ENCODE measurements at regions not wholly inside any gene's neighbourhood (a gene's known extent, or its start where the extent isn't known, plus 50 kb on each side); places are given as distances from the start of the nearest gene placed in this dataset.
"Not testable (repeated sequence)": the region's sequence is repeated elsewhere in the genome, so short reads cannot be mapped to it uniquely, and the experiment has no call there.

- H3K36me3 Mint-ChIP-seq (ENCODE audit: unreplicated experiment); H3K4me3 Mint-ChIP-seq (ENCODE audit: unreplicated experiment); H3K27me3 Mint-ChIP-seq (ENCODE audit: unreplicated experiment); H3K27ac Mint-ChIP-seq (ENCODE audit: unreplicated experiment); DNase-seq; H3K4me1 Mint-ChIP-seq (ENCODE audit: low read depth, unreplicated experiment); H3K9me3 Mint-ChIP-seq (ENCODE audit: unreplicated experiment): not testable (repeated sequence)
Measured at GRCh38 chr2:111482987-111483679, 362.4 kb downstream of the BCL2L11 start.

GRCh38 chr2:111484097-111484496, 363.4 kb downstream of the BCL2L11 start:
- DNase-seq; H3K27ac Mint-ChIP-seq (ENCODE audit: unreplicated experiment); H3K36me3 Mint-ChIP-seq (ENCODE audit: unreplicated experiment); H3K9me3 Mint-ChIP-seq (ENCODE audit: unreplicated experiment); H3K4me3 Mint-ChIP-seq (ENCODE audit: unreplicated experiment); H3K4me1 Mint-ChIP-seq (ENCODE audit: low read depth, unreplicated experiment); H3K27me3 Mint-ChIP-seq (ENCODE audit: unreplicated experiment): not testable (repeated sequence)

GRCh38 chr2:111485895-111486294, 365.2 kb downstream of the BCL2L11 start:
- not testable (repeated sequence) for H3K9me3 Mint-ChIP-seq (ENCODE audit: unreplicated experiment); DNase-seq; H3K27ac Mint-ChIP-seq (ENCODE audit: unreplicated experiment); H3K36me3 Mint-ChIP-seq (ENCODE audit: unreplicated experiment); H3K4me1 Mint-ChIP-seq (ENCODE audit: low read depth, unreplicated experiment); H3K4me3 Mint-ChIP-seq (ENCODE audit: unreplicated experiment); H3K27me3 Mint-ChIP-seq (ENCODE audit: unreplicated experiment)

GRCh38 chr2:111488451-111488850, 367.7 kb downstream of the BCL2L11 start:
- DNase-seq; H3K27ac Mint-ChIP-seq (ENCODE audit: unreplicated experiment); H3K27me3 Mint-ChIP-seq (ENCODE audit: unreplicated experiment); H3K36me3 Mint-ChIP-seq (ENCODE audit: unreplicated experiment); H3K4me3 Mint-ChIP-seq (ENCODE audit: unreplicated experiment); H3K9me3 Mint-ChIP-seq (ENCODE audit: unreplicated experiment); H3K4me1 Mint-ChIP-seq (ENCODE audit: low read depth, unreplicated experiment): not testable (repeated sequence)

- H3K27ac Mint-ChIP-seq (ENCODE audit: unreplicated experiment); H3K27me3 Mint-ChIP-seq (ENCODE audit: unreplicated experiment); DNase-seq; H3K4me1 Mint-ChIP-seq (ENCODE audit: low read depth, unreplicated experiment); H3K4me3 Mint-ChIP-seq (ENCODE audit: unreplicated experiment); H3K9me3 Mint-ChIP-seq (ENCODE audit: unreplicated experiment); H3K36me3 Mint-ChIP-seq (ENCODE audit: unreplicated experiment): not testable (repeated sequence)
Measured at GRCh38 chr2:111489460-111489859, 368.7 kb downstream of the BCL2L11 start.

GRCh38 chr2:111491181-111491580, 370.5 kb downstream of the BCL2L11 start:
- not testable (repeated sequence) for H3K4me3 Mint-ChIP-seq (ENCODE audit: unreplicated experiment); DNase-seq; H3K36me3 Mint-ChIP-seq (ENCODE audit: unreplicated experiment)

GRCh38 chr2:111491614-111492013, 370.9 kb downstream of the BCL2L11 start:
- not testable (repeated sequence) for H3K27ac Mint-ChIP-seq (ENCODE audit: unreplicated experiment); H3K36me3 Mint-ChIP-seq (ENCODE audit: unreplicated experiment); H3K4me3 Mint-ChIP-seq (ENCODE audit: unreplicated experiment); DNase-seq; H3K4me1 Mint-ChIP-seq (ENCODE audit: low read depth, unreplicated experiment); H3K27me3 Mint-ChIP-seq (ENCODE audit: unreplicated experiment); H3K9me3 Mint-ChIP-seq (ENCODE audit: unreplicated experiment)

More at GRCh38 chr2:111491181-111491580, 370.5 kb downstream of the BCL2L11 start:
- not testable (repeated sequence) for H3K9me3 Mint-ChIP-seq (ENCODE audit: unreplicated experiment); H3K4me1 Mint-ChIP-seq (ENCODE audit: low read depth, unreplicated experiment); H3K27me3 Mint-ChIP-seq (ENCODE audit: unreplicated experiment); H3K27ac Mint-ChIP-seq (ENCODE audit: unreplicated experiment)

- H3K27me3 Mint-ChIP-seq (ENCODE audit: unreplicated experiment); H3K27ac Mint-ChIP-seq (ENCODE audit: unreplicated experiment); H3K9me3 Mint-ChIP-seq (ENCODE audit: unreplicated experiment); H3K36me3 Mint-ChIP-seq (ENCODE audit: unreplicated experiment); H3K4me3 Mint-ChIP-seq (ENCODE audit: unreplicated experiment); H3K4me1 Mint-ChIP-seq (ENCODE audit: low read depth, unreplicated experiment); DNase-seq: not testable (repeated sequence)
Measured at GRCh38 chr2:111492995-111493719, 372.4 kb downstream of the BCL2L11 start.

- DNase-seq; H3K27ac Mint-ChIP-seq (ENCODE audit: unreplicated experiment); H3K4me3 Mint-ChIP-seq (ENCODE audit: unreplicated experiment); H3K9me3 Mint-ChIP-seq (ENCODE audit: unreplicated experiment); H3K36me3 Mint-ChIP-seq (ENCODE audit: unreplicated experiment); H3K27me3 Mint-ChIP-seq (ENCODE audit: unreplicated experiment); H3K4me1 Mint-ChIP-seq (ENCODE audit: low read depth, unreplicated experiment): not testable (repeated sequence)
Measured at GRCh38 chr2:111493720-111494078, 373.0 kb downstream of the BCL2L11 start.

- not testable (repeated sequence) for H3K36me3 Mint-ChIP-seq (ENCODE audit: unreplicated experiment); DNase-seq; H3K27me3 Mint-ChIP-seq (ENCODE audit: unreplicated experiment); H3K4me3 Mint-ChIP-seq (ENCODE audit: unreplicated experiment); H3K9me3 Mint-ChIP-seq (ENCODE audit: unreplicated experiment); H3K4me1 Mint-ChIP-seq (ENCODE audit: low read depth, unreplicated experiment); H3K27ac Mint-ChIP-seq (ENCODE audit: unreplicated experiment)
Measured at GRCh38 chr2:111494288-111494980, 373.7 kb downstream of the BCL2L11 start.

GRCh38 chr2:111494981-111495315, 374.2 kb downstream of the BCL2L11 start:
- DNase-seq; H3K9me3 Mint-ChIP-seq (ENCODE audit: unreplicated experiment); H3K27me3 Mint-ChIP-seq (ENCODE audit: unreplicated experiment); H3K4me3 Mint-ChIP-seq (ENCODE audit: unreplicated experiment); H3K36me3 Mint-ChIP-seq (ENCODE audit: unreplicated experiment); H3K4me1 Mint-ChIP-seq (ENCODE audit: low read depth, unreplicated experiment); H3K27ac Mint-ChIP-seq (ENCODE audit: unreplicated experiment): not testable (repeated sequence)

- not testable (repeated sequence) for DNase-seq; H3K27ac Mint-ChIP-seq (ENCODE audit: unreplicated experiment); H3K4me3 Mint-ChIP-seq (ENCODE audit: unreplicated experiment); H3K36me3 Mint-ChIP-seq (ENCODE audit: unreplicated experiment); H3K27me3 Mint-ChIP-seq (ENCODE audit: unreplicated experiment); H3K4me1 Mint-ChIP-seq (ENCODE audit: low read depth, unreplicated experiment); H3K9me3 Mint-ChIP-seq (ENCODE audit: unreplicated experiment)
Measured at GRCh38 chr2:111495636-111496035, 374.9 kb downstream of the BCL2L11 start.

All from glutamatergic neuron (in vitro differentiated cells).